MCF 10A (cell line): ENCODE measurements at regions not wholly inside any gene's neighbourhood (a gene's known extent, or its start where the extent isn't known, plus 50 kb on each side); places are given as distances from the start of the nearest gene placed in this dataset.

Experiments used
- BruUV-seq: library from RNA; stranded (reverse); fragments of 400-500 nt; replicated peaks from 2 replicates; lab custom pipeline; 2021; lab: Mats Ljungman, UMichigan
- CTCF ChIA-PET: fragments of 300-600 bp; sonication (Branson Sonifier 250); formaldehyde crosslinking; extraction: SDS; loops from one replicate; lab custom pipeline; 2021; ENCODE audit warnings: antibody characterized with exemption, inconsistent platforms; lab: Yijun Ruan, JAX
- POLR2A ChIA-PET: fragments of 300-600, 350-650 bp; sonication (Branson Sonifier 250); formaldehyde crosslinking; extraction: SDS; loops from one replicate; lab custom pipeline; 2020; ENCODE audit warnings: antibody characterized with exemption, inconsistent platforms; lab: Yijun Ruan, JAX
- DNase-seq: peaks from one replicate; pipeline ENCODE4 v3.0.0-alpha.2; 2018; ENCODE audit not compliant: unreplicated experiment
- H3K27ac Mint-ChIP-seq: one replicate; pipeline ENCODE4 v1.8.0; 2022; ENCODE audit warnings: mild to moderate bottlenecking, low read depth, mixed read lengths; ENCODE audit not compliant: unreplicated experiment
- H3K27me3 Mint-ChIP-seq: one replicate; pipeline ENCODE4 v1.8.0; 2022; ENCODE audit warnings: mixed read lengths; ENCODE audit not compliant: insufficient read depth, unreplicated experiment
- H3K36me3 Mint-ChIP-seq: one replicate; pipeline ENCODE4 v1.8.0; 2022; ENCODE audit warnings: mild to moderate bottlenecking, moderate library complexity, mixed read lengths; ENCODE audit not compliant: insufficient read depth, unreplicated experiment
- H3K4me1 Mint-ChIP-seq: one replicate; pipeline ENCODE4 v1.8.0; 2022; ENCODE audit warnings: mixed read lengths; ENCODE audit not compliant: insufficient read depth, unreplicated experiment
- H3K4me3 Mint-ChIP-seq: one replicate; pipeline ENCODE4 v1.8.0; 2022; ENCODE audit warnings: mild to moderate bottlenecking, moderate library complexity, mixed read lengths; ENCODE audit not compliant: unreplicated experiment
- H3K9me3 Mint-ChIP-seq: one replicate; pipeline ENCODE4 v1.8.0; 2022; ENCODE audit warnings: mixed read lengths; ENCODE audit not compliant: unreplicated experiment
- intact Hi-C: fragments of 100-400 bp; cut with micrococcal nuclease; formaldehyde crosslinking; loops from 2 replicates; pipeline ENCODE4 v1.14.1; 2022
- TF ChIP-seq, protein P1 (sequence below): fragments of 200-600 bp; IDR thresholded peaks from one replicate; pipeline ENCODE4 v1.8.0; 2022; ENCODE audit warnings: antibody characterized with exemption, mild to moderate bottlenecking; ENCODE audit not compliant: unreplicated experiment

DNA sequence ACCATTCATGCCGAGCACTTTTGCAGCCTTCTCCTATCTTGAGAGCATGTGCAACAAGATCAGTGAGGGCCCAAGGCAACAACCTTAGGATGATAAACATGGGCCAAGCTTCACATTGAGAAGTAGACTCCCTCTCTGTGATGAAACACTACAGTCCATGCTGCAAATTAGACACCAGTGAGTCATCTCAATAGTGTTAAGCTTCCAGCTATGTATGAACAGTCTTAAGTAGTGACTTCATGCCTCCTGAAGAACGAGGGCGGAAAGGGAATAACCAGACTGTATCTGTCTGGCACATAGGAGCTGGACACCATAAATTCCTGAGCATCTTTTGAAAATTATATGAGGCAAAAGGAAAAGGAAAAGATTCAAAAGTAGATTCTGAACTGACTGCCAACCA lies 309.9 kb upstream of the SLITRK1 start:
- H3K36me3 Mint-ChIP-seq = no peaks in the 10 kb centered on the region
- no peak overlapping the region for H3K27ac Mint-ChIP-seq
- peaks cover 6% of the 10 kb centered on the region for H3K4me1 Mint-ChIP-seq
- no peak overlapping the region for H3K4me3 Mint-ChIP-seq
- BruUV-seq = no TSS peak
- peaks cover 13% of the 10 kb centered on the region for H3K9me3 Mint-ChIP-seq
- ChIA-PET POLR2A (interaction anchor here (0.9 kb wide), 1 partner anchor 71 kb away, joined by 3 read pairs; no protein-coding TSS in a partner anchor), CTCF (no interaction called here)
- intact Hi-C loops = no loop called here
- no peaks in the 10 kb centered on the region for H3K27me3 Mint-ChIP-seq
- TF ChIP-seq, protein P1, sequence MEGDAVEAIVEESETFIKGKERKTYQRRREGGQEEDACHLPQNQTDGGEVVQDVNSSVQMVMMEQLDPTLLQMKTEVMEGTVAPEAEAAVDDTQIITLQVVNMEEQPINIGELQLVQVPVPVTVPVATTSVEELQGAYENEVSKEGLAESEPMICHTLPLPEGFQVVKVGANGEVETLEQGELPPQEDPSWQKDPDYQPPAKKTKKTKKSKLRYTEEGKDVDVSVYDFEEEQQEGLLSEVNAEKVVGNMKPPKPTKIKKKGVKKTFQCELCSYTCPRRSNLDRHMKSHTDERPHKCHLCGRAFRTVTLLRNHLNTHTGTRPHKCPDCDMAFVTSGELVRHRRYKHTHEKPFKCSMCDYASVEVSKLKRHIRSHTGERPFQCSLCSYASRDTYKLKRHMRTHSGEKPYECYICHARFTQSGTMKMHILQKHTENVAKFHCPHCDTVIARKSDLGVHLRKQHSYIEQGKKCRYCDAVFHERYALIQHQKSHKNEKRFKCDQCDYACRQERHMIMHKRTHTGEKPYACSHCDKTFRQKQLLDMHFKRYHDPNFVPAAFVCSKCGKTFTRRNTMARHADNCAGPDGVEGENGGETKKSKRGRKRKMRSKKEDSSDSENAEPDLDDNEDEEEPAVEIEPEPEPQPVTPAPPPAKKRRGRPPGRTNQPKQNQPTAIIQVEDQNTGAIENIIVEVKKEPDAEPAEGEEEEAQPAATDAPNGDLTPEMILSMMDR = no peak
- peak; percentile 82 for DNase-seq

DNA sequence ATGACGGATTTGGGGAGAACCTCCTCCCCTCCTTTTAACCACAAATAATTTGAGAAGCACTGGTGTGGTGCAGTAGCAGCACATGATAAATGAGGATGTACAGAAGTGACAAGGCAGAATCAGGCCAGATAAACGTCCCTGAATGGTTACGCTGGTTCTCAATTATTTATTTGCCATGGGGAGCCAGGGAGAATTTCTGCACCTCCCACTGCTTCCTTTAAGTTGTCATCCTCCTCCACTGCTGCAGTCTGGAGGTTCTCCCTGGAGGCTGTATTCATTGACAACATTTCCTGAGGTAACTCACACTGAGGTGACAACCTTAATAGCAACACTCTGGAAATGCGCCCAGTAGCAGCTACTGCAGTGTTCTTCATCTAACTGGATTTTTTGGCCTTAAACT lies 308.9 kb upstream of the SLITRK1 start:
- no peak overlapping the region for H3K4me3 Mint-ChIP-seq
- no peak overlapping the region for H3K27ac Mint-ChIP-seq
- no peak for DNase-seq
- POLR2A ChIA-PET = no interaction called here
- CTCF ChIA-PET = interaction anchor here (0.6 to 0.7 kb wide), 2 partner anchors 14 to 21 kb away, joined by 3 to 4 read pairs; no protein-coding TSS in a partner anchor
- intact Hi-C loops = no loop called here
- H3K27me3 Mint-ChIP-seq = no peaks in the 10 kb centered on the region
- peaks cover 8% of the 10 kb centered on the region for H3K9me3 Mint-ChIP-seq
- H3K36me3 Mint-ChIP-seq = no peaks in the 10 kb centered on the region
- TF ChIP-seq, protein P1 = no peak
- BruUV-seq = no TSS peak
- H3K4me1 Mint-ChIP-seq = peaks cover 6% of the 10 kb centered on the region

DNA sequence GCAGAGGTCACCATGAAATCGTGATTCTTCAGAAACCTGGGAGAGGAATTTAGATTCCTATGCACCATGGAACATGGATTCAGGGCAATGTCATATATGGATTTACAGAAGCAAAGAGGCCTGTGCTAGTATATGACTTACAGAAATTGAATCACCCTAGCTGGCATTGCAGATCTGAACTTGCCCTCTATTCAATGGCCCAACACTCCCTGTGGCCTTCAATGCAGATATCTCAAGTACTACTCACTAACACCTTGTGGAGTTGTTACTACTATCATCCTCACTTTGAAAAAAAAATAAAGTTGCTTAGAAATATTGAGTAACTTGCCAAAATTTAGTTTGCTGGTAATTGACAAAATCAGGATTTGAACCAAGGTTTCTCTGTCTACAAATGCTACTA lies 305.4 kb upstream of the SLITRK1 start:
- Mint-ChIP-seq H3K36me3 (no peaks in the 10 kb centered on the region), H3K27me3 (no peaks in the 10 kb centered on the region), H3K9me3 (peaks cover 8% of the 10 kb centered on the region), H3K27ac (no peak overlapping the region), H3K4me3 (no peak overlapping the region), H3K4me1 (peaks cover 6% of the 10 kb centered on the region)
- CTCF ChIA-PET = interaction anchor here (0.8 kb wide), 1 partner anchor 331 kb away, joined by 4 read pairs; no protein-coding TSS in a partner anchor
- BruUV-seq = no TSS peak
- intact Hi-C loops = no loop called here
- TF ChIP-seq, protein P1 = no peak
- POLR2A ChIA-PET = no interaction called here
- DNase-seq = no peak

DNA sequence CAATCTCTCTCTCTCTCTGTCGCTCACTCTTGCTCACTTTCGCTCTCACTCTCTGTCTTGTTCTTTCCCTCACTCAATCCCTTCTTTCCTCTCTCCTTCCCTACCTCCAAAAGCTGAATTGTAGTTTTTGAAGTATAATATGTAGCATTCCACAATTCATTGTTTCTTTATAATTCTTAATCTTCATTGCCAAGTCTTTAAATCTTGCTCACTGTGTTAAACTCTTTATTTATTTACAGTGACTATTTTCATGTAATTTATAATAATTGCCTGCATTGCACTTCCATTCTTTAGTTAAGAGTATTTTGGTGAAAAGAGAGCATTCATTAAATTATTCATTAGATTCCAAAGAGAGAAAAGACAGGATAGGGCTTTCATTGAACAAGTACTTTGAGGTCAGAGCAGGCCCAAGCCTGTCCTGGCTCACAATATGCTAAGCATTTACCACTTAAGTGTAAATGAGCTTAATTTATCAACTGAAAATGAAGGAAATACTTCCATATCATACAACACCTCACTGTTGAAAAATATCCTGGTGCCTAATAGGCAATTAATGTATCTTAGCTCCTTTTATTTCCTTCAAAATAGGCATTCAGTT lies 257.4 kb upstream of the SLITRK1 start:
- H3K27ac Mint-ChIP-seq = no peak overlapping the region

More for the DNA sequence above, 257.4 kb upstream of the SLITRK1 start:
- no peaks in the 10 kb centered on the region for H3K27me3 Mint-ChIP-seq
- no peaks in the 10 kb centered on the region for H3K4me1 Mint-ChIP-seq
- TF ChIP-seq, protein P1 = no peak
- ChIA-PET POLR2A (interaction anchor here (0.7 kb wide), 1 partner anchor 210 kb away, joined by 3 read pairs; no protein-coding TSS in a partner anchor), CTCF (interaction anchor here (0.7 kb wide), 1 partner anchor 124 kb away, joined by 3 read pairs; no protein-coding TSS in a partner anchor)
- H3K4me3 Mint-ChIP-seq = no peak overlapping the region
- DNase-seq = no peak
- no TSS peak for BruUV-seq
- intact Hi-C loops = no loop called here
- H3K36me3 Mint-ChIP-seq = no peaks in the 10 kb centered on the region
- no peaks in the 10 kb centered on the region for H3K9me3 Mint-ChIP-seq
